Osteocyte (in vitro differentiated cells): ENCODE measurements at regions not wholly inside any gene's neighbourhood (a gene's known extent, or its start where the extent isn't known, plus 50 kb on each side); places are given as distances from the start of the nearest gene placed in this dataset.

Experiments
- DNase-seq: peaks from one replicate; pipeline ENCODE4 v3.0.0; 2021; ENCODE audit warnings: mixed read lengths; ENCODE audit not compliant: unreplicated experiment; ENCODE audit errors: extremely low spot score
- H3K27ac Mint-ChIP-seq: one replicate; pipeline ENCODE4 v1.8.0; 2021; ENCODE audit warnings: mild to moderate bottlenecking, mixed read lengths; ENCODE audit not compliant: unreplicated experiment
- H3K27me3 Mint-ChIP-seq: one replicate; pipeline ENCODE4 v1.8.0; 2021; ENCODE audit warnings: mixed read lengths; ENCODE audit not compliant: unreplicated experiment
- H3K36me3 Mint-ChIP-seq: one replicate; pipeline ENCODE4 v1.8.0; 2021; ENCODE audit warnings: mixed read lengths; ENCODE audit not compliant: unreplicated experiment
- H3K4me1 Mint-ChIP-seq: one replicate; pipeline ENCODE4 v1.8.0; 2021; ENCODE audit warnings: mixed read lengths; ENCODE audit not compliant: unreplicated experiment
- H3K4me3 Mint-ChIP-seq: one replicate; pipeline ENCODE4 v1.8.0; 2021; ENCODE audit warnings: mild to moderate bottlenecking, moderate library complexity, mixed read lengths; ENCODE audit not compliant: unreplicated experiment
- H3K9me3 Mint-ChIP-seq: one replicate; pipeline ENCODE4 v1.8.0; 2021; ENCODE audit warnings: mixed read lengths; ENCODE audit not compliant: unreplicated experiment
- CTCF ChIP-seq: fragments of 200-600 bp; sonication (generic); IDR thresholded peaks from 2 replicates; pipeline ENCODE4 v1.5.0; 2021; ENCODE audit warnings: antibody characterized with exemption, mild to moderate bottlenecking, moderate library complexity

GRCh38 chr11:93053864-93054263 is 84.4 kb downstream of the MTNR1B start:
- TF ChIP-seq CTCF = no peak
- Mint-ChIP-seq H3K27ac (peak overlapping the region; percentile 93), H3K4me3 (no peak overlapping the region), H3K4me1 (peaks cover 75% of the 10 kb centered on the region), H3K9me3 (no peaks in the 10 kb centered on the region), H3K27me3 (no peaks in the 10 kb centered on the region), H3K36me3 (no peaks in the 10 kb centered on the region)
- no peak for DNase-seq

GRCh38 chr11:93054279-93054678 is 84.8 kb downstream of the MTNR1B start:
- Mint-ChIP-seq H3K36me3 (no peaks in the 10 kb centered on the region), H3K4me1 (peaks cover 79% of the 10 kb centered on the region), H3K9me3 (no peaks in the 10 kb centered on the region), H3K27me3 (no peaks in the 10 kb centered on the region), H3K27ac (peak overlapping the region; percentile 93), H3K4me3 (no peak overlapping the region)
- no peak for DNase-seq
- TF ChIP-seq CTCF = no peak

- Mint-ChIP-seq H3K9me3 (no peaks in the 10 kb centered on the region), H3K27ac (peak overlapping the region; percentile 93), H3K4me3 (no peak overlapping the region), H3K36me3 (no peaks in the 10 kb centered on the region), H3K27me3 (no peaks in the 10 kb centered on the region), H3K4me1 (peaks cover 84% of the 10 kb centered on the region)
- DNase-seq = no peak
- no peak for TF ChIP-seq CTCF
Measured at GRCh38 chr11:93054881-93055280, 85.4 kb downstream of the MTNR1B start.

- Mint-ChIP-seq H3K27ac (peak overlapping the region; percentile 75), H3K4me3 (no peak overlapping the region), H3K36me3 (no peaks in the 10 kb centered on the region), H3K4me1 (peaks cover 81% of the 10 kb centered on the region), H3K27me3 (no peaks in the 10 kb centered on the region), H3K9me3 (no peaks in the 10 kb centered on the region)
- no peak for DNase-seq
- no peak for TF ChIP-seq CTCF
Measured at GRCh38 chr11:93059117-93059957, 89.9 kb downstream of the MTNR1B start.

- H3K36me3 Mint-ChIP-seq = peaks cover 6% of the 10 kb centered on the region
- H3K4me1 Mint-ChIP-seq = peaks cover 78% of the 10 kb centered on the region
- no peak for TF ChIP-seq CTCF
- H3K9me3 Mint-ChIP-seq = no peaks in the 10 kb centered on the region
- peak overlapping the region; percentile 70 for H3K27ac Mint-ChIP-seq
- peak overlapping the region; percentile 4 for H3K4me3 Mint-ChIP-seq
- no peak for DNase-seq
- no peaks in the 10 kb centered on the region for H3K27me3 Mint-ChIP-seq
Measured at GRCh38 chr11:93063086-93063485, 93.6 kb downstream of the MTNR1B start.
